Activated T-cell treated with anti-CD3 and anti-CD28 coated beads for 4 hours (primary cell): ENCODE measurements at regions not wholly inside any gene's neighbourhood (a gene's known extent, or its start where the extent isn't known, plus 50 kb on each side); places are given as distances from the start of the nearest gene placed in this dataset.
"Not testable (repeated sequence)": the region's sequence is repeated elsewhere in the genome, so short reads cannot be mapped to it uniquely, and the experiment has no call there.

Experiments used
- DNase-seq: peaks from one replicate; pipeline ENCODE4 v3.0.0-alpha.2; 2020

DNA sequence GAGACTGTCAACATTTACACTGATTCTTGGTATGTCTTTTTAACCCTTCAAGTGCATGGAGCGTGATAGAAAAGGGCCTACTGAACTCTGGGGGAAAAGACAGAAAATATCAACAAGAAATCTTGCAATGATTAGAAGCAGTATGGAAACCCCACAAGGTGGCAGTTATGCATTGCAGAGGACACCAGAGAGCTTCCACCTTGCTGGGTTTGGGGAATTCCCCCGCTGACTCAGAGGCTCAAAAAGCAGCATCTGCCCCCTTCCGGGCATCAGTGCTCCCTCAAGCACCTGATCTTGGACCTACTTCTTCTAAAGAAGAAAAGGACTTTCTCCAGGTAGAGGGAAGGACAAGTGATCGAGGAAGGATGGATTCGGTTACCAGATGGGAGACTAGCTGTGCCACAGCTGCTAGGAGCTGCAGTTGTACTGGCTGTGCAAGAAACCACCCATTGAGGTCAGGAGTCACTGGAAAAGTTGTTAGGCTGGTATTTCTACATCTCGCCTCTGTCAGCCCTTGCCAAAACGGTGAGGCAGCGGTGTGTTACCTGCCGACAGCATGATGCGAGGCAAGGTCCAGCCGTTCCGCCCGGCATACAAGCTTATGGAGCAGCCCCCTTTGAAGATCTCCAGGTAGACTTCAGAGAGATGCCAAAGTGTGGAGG is 102.8 kb upstream of the OSBPL11 start:
- not testable (repeated sequence) for DNase-seq

DNA sequence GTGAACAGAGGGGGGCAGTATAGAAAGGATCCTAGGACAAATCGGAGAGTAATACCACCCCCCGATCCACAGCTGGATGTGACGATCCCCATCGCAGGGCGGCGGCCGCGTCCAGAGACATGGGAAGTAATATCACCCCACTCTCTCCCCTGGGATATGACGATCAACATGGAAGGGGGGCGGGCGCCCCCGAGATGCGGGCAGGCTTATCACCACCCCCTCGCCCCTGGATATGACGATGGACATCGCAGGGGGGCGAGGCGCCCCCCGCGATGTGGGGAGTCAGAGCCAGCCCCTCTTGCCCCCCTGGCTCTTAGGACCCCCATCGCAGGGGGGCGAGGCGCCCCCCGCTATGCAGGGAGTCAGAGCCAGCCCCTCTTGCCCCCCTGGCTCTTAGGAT is 120.4 kb upstream of the OSBPL11 start:
- DNase-seq = no peak

DNA sequence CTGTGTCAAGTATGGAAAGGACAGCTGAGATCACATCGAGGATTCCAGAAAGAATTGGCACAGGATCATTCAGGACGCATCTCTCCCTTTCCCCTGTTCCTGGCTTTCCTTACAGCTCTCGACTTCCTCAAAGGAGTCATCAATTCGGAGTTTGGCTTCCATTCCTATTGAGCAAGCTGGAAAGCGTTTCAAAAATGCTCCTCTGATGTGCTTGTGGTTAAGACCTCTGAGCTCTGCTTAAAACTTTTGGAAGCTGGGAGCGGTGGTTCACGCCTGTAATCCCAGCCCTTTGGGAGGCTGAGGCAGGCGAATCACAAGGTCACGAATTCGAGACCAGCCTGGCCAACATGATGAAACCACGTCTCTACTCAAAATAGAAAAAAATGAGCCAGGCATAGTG is 136.9 kb upstream of the OSBPL11 start:
- not testable (repeated sequence) for DNase-seq

DNA sequence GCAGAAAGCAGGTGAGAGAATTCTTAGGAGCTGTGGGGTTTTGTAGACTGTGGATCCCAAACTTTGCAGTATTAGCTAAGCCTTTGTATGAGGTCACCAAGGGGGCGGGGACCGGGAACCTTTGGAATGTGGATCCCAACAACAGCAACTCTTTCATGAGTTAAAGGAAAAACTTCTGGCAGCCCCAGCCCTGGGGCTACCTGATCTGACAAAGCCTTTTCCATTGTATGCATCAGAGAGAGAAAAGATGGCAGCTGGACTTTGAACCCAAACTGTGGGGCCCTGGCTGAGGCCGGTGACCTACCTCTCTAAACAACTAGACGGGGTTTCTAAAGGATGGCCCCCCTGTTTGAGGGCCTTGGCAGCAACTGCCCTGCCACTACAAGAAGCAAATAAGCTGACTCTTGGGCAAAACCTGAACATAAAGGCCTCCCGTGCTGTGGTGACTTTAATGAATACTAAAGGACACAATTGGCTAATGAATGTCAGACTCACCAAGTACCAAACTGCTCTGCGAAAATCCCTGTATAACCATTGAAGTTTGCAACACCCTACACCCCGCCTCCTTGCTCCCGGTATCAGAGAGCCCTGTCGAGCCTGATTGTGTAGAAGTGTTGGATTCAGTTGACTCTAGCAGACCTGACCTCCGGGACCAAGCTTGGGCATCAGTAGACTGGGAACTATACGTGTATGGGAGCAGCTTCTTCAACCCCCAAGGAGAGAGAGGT is 146.9 kb upstream of the OSBPL11 start:
- not testable (repeated sequence) for DNase-seq

DNA sequence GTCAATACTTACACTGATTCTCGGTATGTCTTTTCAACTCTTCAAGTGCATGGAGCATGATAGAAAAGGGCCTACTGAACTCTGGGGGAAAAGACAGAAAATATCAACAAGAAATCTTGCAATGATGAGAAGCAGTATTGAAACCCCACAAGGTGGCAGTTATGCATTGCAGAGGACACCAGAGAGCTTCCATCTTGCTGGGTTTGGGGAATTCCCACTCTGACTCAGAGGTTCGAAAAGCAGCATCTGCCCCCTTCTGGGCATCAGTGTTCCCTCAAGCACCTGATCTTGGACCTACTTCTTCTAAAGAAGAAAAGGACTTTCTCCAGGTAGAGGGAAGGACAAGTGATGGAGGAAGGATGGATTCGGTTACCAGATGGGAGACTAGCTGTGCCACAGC is 147.5 kb upstream of the OSBPL11 start:
- DNase-seq = not testable (repeated sequence)

DNA sequence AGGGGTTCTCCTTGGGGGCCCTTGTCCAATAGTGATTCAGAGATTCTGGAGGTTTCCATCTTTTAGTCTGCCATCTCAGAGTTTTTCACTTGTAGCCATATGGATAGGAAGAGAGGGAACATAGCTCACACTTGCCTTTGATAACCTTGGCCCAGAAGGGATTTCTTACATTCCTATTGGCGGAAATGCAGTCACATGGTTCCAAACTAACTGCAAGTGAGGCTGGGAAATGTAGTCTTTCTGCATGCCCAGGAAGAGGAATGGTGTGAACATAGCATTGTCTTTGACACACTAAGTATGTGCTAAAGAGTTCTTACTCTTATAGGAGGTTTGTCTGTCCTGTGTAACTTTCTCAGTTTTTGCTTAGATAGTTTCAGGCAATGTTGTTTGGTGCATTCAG is 161.8 kb upstream of the OSBPL11 start:
- not testable (repeated sequence) for DNase-seq

DNA sequence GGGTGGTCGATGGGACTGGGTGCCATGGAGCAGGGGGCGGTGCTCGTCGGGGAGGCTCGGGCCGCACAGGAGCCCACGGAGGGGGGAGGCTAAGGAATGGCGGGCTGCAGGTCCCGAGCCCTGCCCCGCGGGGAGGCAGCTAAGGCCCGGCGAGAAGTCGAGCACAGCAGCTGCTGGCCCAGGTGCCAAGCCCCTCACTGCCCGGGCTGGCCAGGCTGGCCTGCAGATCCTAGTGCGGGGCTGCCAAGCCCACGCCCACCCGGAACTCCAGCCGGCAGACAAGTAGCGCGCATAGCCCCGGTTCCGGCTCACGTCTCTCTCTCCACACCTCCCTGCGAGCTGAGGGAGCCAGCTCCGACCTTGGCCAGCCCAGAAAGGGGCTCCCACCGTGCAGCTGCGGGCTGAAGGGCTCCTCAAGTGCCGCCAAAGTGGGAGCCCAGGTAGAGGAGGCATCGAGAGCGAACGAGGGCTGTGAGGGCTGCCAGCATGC is 163.4 kb upstream of the OSBPL11 start:
- not testable (repeated sequence) for DNase-seq

DNA sequence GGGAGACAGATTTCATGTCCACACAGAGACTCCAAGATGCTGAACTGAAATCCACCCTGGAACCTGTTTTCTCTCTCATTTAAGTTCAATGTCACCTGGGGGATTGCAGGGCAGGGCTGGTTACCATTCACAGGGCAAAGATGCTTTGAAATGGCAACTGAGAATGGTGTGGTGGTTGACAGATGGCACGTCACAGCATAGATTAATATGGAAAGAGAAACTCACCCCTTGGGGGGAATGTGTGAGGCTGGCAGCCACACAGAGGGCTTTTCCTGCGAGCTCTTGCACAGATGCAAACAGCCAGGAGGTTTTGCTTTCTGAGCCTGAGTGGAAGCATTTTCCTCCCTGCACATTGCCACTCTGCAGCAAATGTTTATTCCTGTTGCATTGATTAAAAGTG is 167.3 kb upstream of the OSBPL11 start:
- DNase-seq = not testable (repeated sequence)

DNA sequence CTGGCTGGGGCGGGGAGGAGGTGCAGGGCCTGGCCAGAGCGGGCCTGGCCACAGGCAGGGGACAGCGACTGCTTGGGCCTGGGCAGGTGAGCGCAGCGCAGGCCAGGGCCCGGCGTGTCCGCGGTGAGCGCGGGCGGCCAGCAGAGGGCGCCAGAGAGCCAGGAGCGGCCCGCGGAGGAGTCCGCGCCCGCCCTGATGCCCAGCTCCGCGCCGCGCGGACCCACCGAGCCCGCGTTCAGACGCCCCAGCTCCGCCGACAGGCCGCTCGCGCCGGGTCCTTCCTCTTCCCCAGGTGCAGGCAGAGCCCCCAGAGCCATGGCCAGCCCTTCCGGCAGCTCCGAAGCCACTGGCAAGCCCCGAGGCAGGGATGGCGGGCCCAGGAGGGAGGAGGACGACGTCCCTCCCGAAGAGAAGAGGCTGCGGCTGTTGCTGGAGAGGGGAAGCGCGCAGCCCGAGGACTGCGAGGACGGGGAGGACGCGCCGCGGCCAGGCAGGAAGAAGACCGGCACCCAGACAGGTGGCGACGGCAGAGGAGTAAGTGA is 171.1 kb upstream of the OSBPL11 start:
- DNase-seq = peak; percentile 46

DNA sequence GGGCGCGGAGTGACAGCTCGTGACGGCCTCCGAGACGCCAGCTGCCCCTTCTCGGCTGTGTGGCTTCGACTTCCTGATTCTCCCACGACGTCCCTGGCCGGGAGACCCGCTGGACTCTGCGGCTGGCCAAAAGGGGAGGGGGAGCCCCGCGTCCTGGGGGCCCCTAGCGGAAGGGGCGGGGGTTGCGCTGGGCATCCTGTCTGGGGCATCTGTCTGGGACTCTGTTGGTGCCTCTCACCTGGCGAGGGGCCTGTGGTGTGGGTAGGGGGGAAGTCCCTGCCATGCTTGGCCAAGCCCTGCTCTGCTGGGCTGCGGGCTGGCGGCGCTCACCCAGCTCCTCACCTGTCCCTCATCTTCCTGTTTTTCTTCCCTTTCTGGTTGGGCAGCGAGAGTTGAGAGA is 171.6 kb upstream of the OSBPL11 start:
- DNase-seq = not testable (repeated sequence)

DNA sequence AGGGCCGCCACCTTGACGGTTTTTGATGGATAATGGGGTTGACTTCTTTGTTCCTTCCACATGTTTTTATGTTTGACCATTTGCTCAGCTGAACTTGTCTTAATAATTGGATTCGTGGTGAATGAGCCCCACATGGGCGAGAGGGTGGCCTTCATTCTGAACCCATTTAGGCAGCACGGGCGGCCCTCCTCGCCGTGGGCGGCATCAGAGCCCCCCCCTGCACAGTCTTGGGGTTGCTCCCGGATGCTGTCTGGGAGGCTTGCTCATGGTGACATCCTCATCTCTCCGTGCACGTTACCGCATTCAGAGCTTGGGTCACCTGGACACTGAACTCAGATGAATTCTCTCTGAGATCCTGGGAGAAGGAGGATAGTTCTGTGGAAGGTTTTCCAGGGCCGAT is 172.3 kb upstream of the OSBPL11 start:
- no peak for DNase-seq

DNA sequence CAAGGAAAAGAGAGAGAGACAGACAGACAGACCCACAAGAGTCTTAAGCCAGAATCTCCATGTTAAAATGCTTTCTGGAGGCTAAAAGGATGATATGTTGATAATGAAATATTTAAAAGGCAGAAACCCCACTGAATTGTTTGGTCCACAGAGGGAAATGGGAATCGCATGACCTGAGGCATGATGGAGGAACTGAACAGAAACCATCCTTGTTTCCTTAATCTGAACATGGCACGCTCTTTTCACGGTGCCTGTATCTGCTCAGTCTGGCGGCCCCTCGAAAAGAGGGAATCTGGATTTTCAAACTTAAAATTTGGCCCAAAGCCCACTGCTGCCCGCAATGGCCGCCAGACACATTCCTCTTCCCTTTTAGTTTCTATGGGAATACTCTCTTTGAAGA is 173.5 kb upstream of the OSBPL11 start:
- DNase-seq = not testable (repeated sequence)

DNA sequence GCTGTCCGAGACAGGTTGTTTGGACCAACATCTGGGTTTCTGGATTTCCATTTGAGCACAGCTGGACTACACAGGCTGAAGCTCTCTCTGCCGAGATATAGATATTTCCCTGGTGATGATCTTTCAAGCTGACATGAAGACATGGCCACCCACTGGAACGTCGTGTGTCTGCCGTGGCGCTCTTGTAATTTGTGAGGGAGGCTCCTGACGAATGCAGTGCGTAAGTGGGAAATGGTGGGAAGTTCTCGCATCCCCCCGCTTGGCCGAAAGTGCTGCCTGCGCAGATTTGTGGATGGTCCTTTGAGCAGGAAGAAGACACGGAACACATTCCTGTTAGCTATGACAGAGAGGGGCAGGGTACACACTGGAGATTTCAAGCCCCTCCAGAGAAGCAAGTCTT is 176.2 kb upstream of the OSBPL11 start:
- DNase-seq = not testable (repeated sequence)

DNA sequence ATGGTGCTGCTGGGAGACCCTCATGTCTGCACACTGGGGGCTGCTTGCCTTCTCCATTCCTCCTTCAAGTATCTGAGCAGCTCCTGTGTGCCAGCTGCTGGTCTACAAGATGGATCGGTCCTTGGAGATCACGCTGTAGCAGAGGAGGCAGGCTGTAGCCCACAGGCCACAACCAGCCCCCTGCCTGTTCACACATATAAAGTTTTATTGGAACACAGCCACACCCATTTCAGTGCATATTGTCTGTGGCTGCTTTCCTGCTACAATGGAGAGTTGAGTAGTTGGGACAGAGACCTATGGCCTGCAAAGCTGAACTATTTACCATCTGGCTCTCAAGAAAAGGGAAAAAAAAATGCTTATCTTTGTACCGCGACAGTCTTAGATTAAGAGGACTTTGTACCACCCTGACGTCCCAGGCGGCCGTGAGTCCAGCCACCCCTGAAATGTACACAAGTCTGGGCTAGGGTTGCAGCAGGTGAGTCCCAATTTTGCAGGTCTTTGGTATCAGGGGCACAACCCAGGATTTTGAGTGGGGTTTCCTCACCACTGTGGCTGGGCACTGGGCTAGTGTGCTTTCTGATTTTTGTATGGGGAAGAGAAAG is 179.2 kb upstream of the OSBPL11 start:
- DNase-seq = not testable (repeated sequence)

DNA sequence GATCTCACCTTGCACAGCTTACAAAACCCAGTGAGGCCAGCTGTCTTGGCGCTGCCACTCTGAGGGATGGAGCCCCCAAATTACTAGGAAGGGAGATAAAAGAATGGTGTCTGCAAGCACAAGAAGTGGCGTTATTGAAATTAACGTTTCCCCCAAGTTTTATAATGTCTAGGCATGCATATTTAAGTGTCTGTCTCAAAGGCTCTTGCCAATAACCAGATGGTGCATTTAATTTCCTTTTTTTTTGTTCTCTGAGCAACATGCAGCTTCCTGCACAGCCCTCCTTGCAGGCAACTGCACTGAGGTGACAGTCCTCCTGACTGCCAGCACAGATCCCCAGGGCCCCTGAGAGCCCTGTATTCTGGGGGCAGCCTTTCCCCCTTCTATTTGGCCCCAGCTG is 179.8 kb upstream of the OSBPL11 start:
- not testable (repeated sequence) for DNase-seq

DNA sequence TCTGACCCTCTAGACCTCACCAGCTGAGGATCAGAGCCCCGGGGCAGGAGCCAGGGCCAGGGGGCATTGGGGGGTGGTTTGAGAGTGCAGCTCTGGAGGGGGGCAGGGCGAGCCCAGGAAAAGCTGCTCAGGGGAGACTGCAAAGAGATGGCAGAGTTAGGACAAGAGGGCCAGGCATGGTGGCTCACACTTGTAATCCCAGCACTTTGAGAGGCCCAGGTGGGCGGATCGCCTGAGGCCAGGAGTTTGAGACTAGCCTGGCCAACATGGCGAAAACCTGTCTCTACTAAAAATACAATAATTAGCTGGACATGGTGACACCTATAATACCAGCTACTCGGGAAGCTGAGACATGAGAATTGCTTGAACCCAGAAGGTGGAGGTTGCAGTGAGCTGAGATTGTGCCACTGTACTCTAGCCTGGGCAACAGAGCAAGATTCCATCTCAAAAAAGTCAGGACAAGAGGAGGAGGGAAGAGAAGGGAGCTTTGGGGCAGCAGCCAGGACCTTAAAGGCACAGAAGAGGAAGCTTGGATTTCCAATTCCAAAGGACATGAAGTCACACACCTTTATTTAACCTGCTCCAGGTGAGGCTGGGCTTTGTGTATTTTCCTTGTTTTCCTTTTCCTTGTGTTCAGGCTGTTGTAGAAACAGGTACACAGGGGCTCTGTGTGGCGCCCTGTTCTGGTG is 180.5 kb upstream of the OSBPL11 start:
- not testable (repeated sequence) for DNase-seq

DNA sequence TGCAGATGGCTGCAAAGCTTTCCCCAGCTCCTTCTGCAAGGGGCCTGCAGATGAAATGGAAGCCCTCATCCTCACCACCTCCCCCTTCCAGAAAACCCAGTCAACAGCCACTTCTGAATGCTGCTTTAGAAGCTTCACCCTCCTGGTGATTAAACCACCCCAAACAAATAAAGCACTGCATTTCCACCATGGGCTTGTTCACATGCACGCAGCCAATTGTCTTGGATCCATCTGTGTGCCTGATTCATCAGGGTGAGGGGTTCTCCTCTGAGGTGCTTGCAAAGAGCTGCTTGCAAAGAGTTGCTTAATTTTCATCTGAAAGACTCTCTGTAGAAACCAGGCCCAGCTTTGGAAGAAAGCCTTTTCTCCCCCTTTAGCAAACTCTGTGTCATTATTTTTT is 184.0 kb upstream of the OSBPL11 start:
- DNase-seq = not testable (repeated sequence)

DNA sequence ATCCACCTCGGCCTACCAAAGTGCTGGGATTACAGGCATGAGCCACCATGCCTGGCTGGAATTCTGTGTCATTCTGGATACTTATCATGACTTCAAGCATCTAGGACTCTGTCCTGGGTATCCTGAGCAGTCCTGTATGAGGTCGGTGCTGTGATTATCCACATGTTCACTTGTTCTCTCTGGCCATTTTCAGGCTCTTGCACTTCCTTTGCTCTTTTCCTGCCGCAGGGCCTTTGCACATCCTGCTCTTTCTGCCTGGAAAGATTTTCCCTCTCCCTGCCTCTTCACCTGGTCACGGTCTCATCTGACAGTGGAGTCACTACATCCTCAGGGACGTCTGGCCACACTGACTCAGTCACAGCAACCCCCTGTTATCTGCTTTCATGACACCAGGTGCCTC is 184.6 kb upstream of the OSBPL11 start:
- DNase-seq = not testable (repeated sequence)

DNA sequence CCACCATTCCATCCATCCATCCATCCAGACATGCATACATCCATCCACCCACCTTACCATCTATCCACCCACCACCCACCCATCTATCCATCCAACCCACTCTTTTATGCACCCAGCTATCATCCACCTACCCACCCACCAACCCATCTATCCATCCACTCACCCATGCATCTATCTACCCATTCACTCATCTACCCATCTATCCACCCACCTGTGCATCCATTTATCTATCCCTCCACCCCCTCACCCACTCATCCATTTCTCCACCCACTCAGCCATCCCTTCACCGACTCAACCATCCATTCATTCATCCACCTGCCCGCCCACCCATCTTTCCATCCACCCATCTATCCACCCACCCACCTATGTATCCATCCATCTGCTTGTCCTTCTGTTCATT is 186.4 kb upstream of the OSBPL11 start:
- not testable (repeated sequence) for DNase-seq

DNA sequence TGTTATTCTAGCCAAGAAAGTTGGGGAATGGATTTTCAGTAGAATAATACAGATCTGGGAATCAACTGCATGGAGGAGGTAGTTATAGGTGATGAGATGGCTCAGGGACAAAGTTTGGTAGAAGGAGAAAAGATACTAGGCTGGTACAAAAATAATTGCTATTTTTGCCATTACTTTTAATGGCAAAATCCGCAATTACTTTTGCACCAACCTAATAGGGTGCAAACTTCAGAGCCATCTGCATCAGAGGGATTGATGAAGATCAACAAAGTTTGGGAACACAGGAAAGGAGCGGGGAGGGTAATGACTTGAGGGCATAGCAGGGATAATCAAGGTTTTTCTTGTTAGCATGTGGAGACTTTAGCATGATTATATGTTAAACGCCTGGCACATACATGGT is 178.7 kb upstream of the ROPN1B start:
- DNase-seq = not testable (repeated sequence)

DNA sequence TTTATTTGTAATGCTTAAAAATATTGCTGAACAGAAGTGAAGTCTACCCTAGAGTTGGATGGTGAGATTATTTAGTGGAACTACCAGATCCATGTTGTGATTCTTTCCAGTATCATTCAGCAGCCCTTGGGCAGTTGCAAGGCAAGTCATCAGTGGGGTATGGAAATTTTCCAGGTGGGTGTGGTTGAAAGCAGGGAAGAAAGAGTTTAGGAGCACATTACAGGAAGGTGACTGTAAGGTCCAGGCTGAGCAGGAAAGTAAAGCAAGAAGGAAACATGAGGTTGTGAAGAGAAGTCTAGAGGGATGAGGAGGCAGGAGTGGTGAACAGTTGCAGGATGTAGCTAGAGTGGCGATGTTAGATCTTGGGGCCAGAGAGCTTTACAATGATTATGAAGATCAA is 178.0 kb upstream of the ROPN1B start:
- not testable (repeated sequence) for DNase-seq

DNA sequence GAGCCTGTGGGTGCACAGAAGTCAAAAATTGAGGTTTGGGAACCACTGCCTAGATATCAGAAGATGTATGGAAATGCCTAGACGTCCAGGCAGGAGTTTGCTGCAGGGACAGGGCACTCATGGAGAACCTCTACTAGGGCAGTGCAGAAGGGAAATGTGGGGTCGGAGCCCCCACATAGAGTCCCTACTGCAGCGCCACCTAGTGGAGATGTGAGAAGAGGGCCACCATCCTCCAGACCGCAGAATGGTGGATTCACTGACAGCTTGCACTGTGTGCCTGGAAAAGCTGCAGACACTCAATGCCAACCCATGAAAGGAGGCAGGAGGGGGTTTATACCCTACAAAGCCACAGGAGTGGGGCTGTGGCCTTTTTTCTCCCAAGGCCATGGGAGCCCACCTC is 159.0 kb upstream of the ROPN1B start:
- DNase-seq = not testable (repeated sequence)

DNA sequence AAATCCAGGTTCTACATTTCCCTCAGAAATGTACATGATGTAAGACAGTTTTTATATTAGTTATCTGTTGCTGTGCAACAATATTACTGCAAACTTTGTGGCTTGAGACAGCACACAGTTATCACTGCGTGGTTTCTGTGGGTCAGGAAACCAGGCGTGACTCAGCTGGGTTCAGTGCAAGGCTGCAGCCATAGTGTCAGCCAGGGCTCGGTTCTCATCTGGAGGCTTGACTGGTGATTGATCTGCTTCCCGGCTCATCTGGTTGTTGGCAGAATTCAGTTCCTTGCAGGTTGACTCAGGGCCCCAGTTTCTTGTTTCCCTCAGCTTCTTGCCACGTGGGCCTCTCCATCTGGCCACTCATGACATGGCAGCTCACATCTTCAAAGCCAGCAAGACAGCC is 146.8 kb upstream of the ROPN1B start:
- DNase-seq = peak; percentile 5
